Smooth muscle cell (in vitro differentiated cells): ENCODE measurements at regions not wholly inside any gene's neighbourhood (a gene's known extent, or its start where the extent isn't known, plus 50 kb on each side); places are given as distances from the start of the nearest gene placed in this dataset.

Source experiments
- DNase-seq: peaks from one replicate; lab custom pipeline; 2025; ENCODE audit not compliant: unreplicated experiment; lab: John Stamatoyannopoulos, UW
- H2AFZ ChIP-seq: fragments of 200-600 bp; sonication (generic); 2 replicates; pipeline ENCODE4 v1.6.0; 2016; ENCODE audit warnings: antibody characterized with exemption, low read depth, mild to moderate bottlenecking
- H3F3A ChIP-seq: fragments of 200-600 bp; sonication (generic); 2 replicates; pipeline ENCODE4 v1.6.0; 2017; ENCODE audit warnings: antibody characterized with exemption, low read depth
- H3K27ac ChIP-seq: fragments of 200-600 bp; sonication (generic); 2 replicates; pipeline ENCODE4 v1.5.1; 2016; ENCODE audit warnings: low read depth, mild to moderate bottlenecking
- H3K27me3 ChIP-seq: fragments of 200-600 bp; sonication (generic); 2 replicates; pipeline ENCODE4 v1.6.1; 2016; ENCODE audit warnings: low read depth, mild to moderate bottlenecking
- H3K36me3 ChIP-seq: fragments of 200-600 bp; sonication (generic); 2 replicates; pipeline ENCODE4 v1.5.1; 2016; ENCODE audit warnings: low read depth
- H3K4me1 ChIP-seq: fragments of 200-600 bp; sonication (generic); 2 replicates; pipeline ENCODE4 v1.5.1; 2016; ENCODE audit warnings: low read depth
- H3K4me2 ChIP-seq: fragments of 200-600 bp; sonication (generic); 2 replicates; pipeline ENCODE4 v1.6.0; 2016; ENCODE audit warnings: mild to moderate bottlenecking
- H3K4me3 ChIP-seq: fragments of 200-600 bp; sonication (generic); 2 replicates; pipeline ENCODE4 v1.5.1; 2016; ENCODE audit warnings: mild to moderate bottlenecking
- H3K79me2 ChIP-seq: fragments of 200-600 bp; sonication (generic); 2 replicates; pipeline ENCODE4 v1.6.0; 2016; ENCODE audit warnings: low read depth, mild to moderate bottlenecking
- H3K9ac ChIP-seq: fragments of 200-600 bp; sonication (generic); 2 replicates; pipeline ENCODE4 v1.6.0; 2016; ENCODE audit warnings: low read depth
- H3K9me3 ChIP-seq: fragments of 200-600 bp; sonication (generic); replicated peaks from 2 replicates; pipeline ENCODE4 v1.5.1; 2016; ENCODE audit warnings: low read depth
- H4K20me1 ChIP-seq: fragments of 200-600 bp; sonication (generic); 2 replicates; pipeline ENCODE4 v1.6.0; 2016; ENCODE audit warnings: low read depth
- WGBS: methylation state at CpG from one replicate; pipeline ENCODE4 v1.1.7; 2016; ENCODE audit warnings: low lambda C conversion rate; 5-methylcytosine and 5-hydroxymethylcytosine counted together
- TF ChIP-seq, protein P1 (sequence below): fragments of 200-600 bp; sonication (generic); IDR thresholded peaks from 2 replicates; pipeline ENCODE4 v1.5.1; 2017; ENCODE audit warnings: borderline replicate concordance, mild to moderate bottlenecking, antibody characterized with exemption; ENCODE audit not compliant: insufficient read depth, poor library complexity, severe bottlenecking

DNA sequence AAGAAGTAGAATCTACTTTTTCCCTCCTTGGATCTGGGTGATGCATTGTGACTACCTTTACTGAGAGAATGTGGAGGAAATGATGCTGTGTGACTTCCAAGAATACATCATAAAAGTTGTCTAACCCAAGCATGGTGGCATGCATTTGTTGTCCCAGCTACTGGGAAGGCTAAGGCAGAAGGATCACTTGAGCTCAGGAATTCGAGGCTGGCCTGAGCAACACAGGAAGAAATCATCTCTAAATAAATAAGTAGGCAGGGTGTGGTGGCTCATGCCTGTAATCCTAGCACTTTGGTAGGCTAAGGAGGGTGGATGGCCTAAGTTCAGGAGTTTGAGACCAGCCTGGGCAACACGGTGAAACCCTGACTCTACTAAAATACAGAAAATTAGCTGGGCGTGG lies 143.2 kb upstream of the VLDLR start:
- Histone ChIP-seq H3F3A (no peaks in the 10 kb centered on the region), H3K9ac (no peak overlapping the region), H4K20me1 (no peaks in the 10 kb centered on the region), H3K4me3 (no peak overlapping the region), H3K27ac (no peak overlapping the region), H3K79me2 (no peaks in the 10 kb centered on the region), H3K9me3 (no peaks in the 10 kb centered on the region), H3K4me1 (no peaks in the 10 kb centered on the region), H3K4me2 (no peak overlapping the region), H3K36me3 (no peaks in the 10 kb centered on the region), H3K27me3 (no peaks in the 10 kb centered on the region), H2AFZ (no peak overlapping the region)
- 97% methylated on average over 3 of the region's 3 CpGs for WGBS
- TF ChIP-seq, protein P1, sequence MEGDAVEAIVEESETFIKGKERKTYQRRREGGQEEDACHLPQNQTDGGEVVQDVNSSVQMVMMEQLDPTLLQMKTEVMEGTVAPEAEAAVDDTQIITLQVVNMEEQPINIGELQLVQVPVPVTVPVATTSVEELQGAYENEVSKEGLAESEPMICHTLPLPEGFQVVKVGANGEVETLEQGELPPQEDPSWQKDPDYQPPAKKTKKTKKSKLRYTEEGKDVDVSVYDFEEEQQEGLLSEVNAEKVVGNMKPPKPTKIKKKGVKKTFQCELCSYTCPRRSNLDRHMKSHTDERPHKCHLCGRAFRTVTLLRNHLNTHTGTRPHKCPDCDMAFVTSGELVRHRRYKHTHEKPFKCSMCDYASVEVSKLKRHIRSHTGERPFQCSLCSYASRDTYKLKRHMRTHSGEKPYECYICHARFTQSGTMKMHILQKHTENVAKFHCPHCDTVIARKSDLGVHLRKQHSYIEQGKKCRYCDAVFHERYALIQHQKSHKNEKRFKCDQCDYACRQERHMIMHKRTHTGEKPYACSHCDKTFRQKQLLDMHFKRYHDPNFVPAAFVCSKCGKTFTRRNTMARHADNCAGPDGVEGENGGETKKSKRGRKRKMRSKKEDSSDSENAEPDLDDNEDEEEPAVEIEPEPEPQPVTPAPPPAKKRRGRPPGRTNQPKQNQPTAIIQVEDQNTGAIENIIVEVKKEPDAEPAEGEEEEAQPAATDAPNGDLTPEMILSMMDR, result no peak
- no peak for DNase-seq

DNA sequence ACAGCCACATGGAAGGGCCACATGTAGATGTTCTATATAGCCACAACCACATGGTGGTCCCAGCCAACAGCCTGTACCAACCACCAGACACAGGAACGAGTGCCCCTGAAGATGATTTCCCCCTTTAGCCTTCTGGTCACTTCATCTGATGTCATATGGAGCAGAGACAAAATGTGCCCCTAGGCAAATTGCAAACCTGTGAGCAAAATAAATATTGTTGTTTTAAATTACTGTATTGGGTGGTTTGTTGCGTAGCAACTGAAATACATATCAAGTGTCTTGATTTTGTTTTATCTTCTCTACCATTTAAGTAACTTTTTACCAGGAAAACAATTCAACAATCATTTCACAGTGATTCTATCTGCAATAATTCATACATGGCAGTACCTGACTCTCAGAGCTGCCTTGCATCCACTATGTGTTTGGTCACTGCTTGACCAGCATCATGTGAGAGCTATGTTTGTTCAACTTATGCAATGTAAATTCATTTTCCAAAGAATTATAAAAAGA lies 142.5 kb upstream of the VLDLR start:
- no peak for DNase-seq
- H3F3A ChIP-seq, result no peaks in the 10 kb centered on the region
- no peaks in the 10 kb centered on the region for H3K27me3 ChIP-seq
- no peak overlapping the region for H3K9ac ChIP-seq
- H3K4me3 ChIP-seq, result no peak overlapping the region
- no peaks in the 10 kb centered on the region for H3K36me3 ChIP-seq
- TF ChIP-seq, protein P1, result no peak
- no peaks in the 10 kb centered on the region for H3K79me2 ChIP-seq
- H3K4me1 ChIP-seq, result no peaks in the 10 kb centered on the region
- H4K20me1 ChIP-seq, result no peaks in the 10 kb centered on the region
- H3K27ac ChIP-seq, result no peak overlapping the region
- no peaks in the 10 kb centered on the region for H3K9me3 ChIP-seq
- no peak overlapping the region for H3K4me2 ChIP-seq
- 98% methylated on average over 2 of the region's 2 CpGs for WGBS
- H2AFZ ChIP-seq, result no peak overlapping the region

DNA sequence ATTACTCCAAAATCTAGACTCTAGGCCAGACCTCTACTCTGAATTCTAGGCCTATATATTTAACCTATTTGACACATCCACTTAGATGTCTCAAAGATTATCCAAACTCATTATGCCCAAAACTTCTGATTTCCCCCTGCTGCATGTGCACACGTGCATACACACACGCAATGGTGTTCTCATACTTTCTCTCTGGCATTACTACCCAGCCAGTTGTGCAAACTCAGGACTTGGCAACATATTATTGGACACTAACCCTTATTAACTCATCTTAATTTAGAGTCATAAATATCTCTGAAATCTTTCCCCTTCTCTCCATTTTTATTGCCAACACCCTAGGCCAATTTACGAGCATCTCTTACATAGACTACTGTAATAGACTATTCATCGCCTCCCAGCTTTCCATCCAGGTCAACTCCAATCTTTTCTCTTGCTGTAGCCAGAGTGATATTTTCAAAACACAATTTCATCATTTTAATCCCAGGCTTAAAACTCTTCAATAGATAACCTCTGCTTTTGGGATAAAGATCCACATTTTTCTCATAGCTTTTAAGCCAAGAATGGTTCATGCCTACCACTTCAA lies 141.2 kb upstream of the VLDLR start:
- no peaks in the 10 kb centered on the region for H3K36me3 ChIP-seq
- TF ChIP-seq, protein P1, result no peak
- no peak overlapping the region for H3K4me3 ChIP-seq
- no peak overlapping the region for H2AFZ ChIP-seq
- no peaks in the 10 kb centered on the region for H3K79me2 ChIP-seq
- H3K4me2 ChIP-seq, result no peak overlapping the region
- no peaks in the 10 kb centered on the region for H3K9me3 ChIP-seq
- no peaks in the 10 kb centered on the region for H4K20me1 ChIP-seq
- no peak overlapping the region for H3K27ac ChIP-seq
- no peaks in the 10 kb centered on the region for H3K4me1 ChIP-seq
- 91% methylated on average over 4 of the region's 4 CpGs for WGBS
- no peak overlapping the region for H3K9ac ChIP-seq
- no peaks in the 10 kb centered on the region for H3K27me3 ChIP-seq
- DNase-seq, result no peak
- no peaks in the 10 kb centered on the region for H3F3A ChIP-seq

DNA sequence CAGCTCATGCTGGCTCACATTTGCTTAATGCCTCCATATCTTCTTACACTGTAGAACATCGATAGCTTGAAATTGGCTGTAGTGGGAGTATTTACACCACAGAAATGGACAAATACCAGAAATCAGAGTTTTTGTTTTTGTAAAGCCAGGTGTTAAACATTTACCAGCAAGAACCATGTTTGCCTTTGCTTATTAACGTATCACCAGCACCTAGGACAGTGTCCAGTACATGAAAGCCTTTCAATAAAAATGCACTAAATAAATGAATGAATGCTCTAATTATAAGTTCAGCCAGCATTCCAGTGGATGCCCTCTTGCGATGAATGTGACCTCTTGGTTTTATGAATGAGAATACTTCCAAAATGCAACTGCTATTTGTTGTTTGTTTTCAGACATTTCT lies 140.4 kb upstream of the VLDLR start:
- Histone ChIP-seq H3K9me3 (no peaks in the 10 kb centered on the region), H3F3A (no peaks in the 10 kb centered on the region), H2AFZ (no peak overlapping the region), H3K4me1 (no peaks in the 10 kb centered on the region), H3K36me3 (no peaks in the 10 kb centered on the region), H3K79me2 (no peaks in the 10 kb centered on the region), H3K27ac (no peak overlapping the region), H3K27me3 (no peaks in the 10 kb centered on the region), H3K4me3 (no peak overlapping the region), H4K20me1 (no peaks in the 10 kb centered on the region), H3K4me2 (no peak overlapping the region), H3K9ac (no peak overlapping the region)
- no peak for DNase-seq
- 95% methylated on average over 3 of the region's 3 CpGs for WGBS
- TF ChIP-seq, protein P1, result no peak
